GM06990 (cell line): ENCODE measurements at regions not wholly inside any gene's neighbourhood (a gene's known extent, or its start where the extent isn't known, plus 50 kb on each side); places are given as distances from the start of the nearest gene placed in this dataset.

Experiments used
- DNase-seq: peaks from one replicate; pipeline ENCODE4 v3.0.0-alpha.2; 2011; ENCODE audit not compliant: insufficient read length; ENCODE audit errors: extremely low read depth
- H3K27me3 ChIP-seq: replicated peaks from 2 replicates; pipeline ENCODE4 v1.6.0; 2011; ENCODE audit warnings: low read length; ENCODE audit not compliant: control insufficient read depth, insufficient read depth
- H3K36me3 ChIP-seq: 2 replicates; pipeline ENCODE4 v1.5.1; 2011; ENCODE audit warnings: low read length; ENCODE audit not compliant: control insufficient read depth, insufficient read depth
- H3K4me3 ChIP-seq: replicated peaks from 2 replicates; pipeline ENCODE4 v1.5.1; 2011; ENCODE audit warnings: low read depth, mild to moderate bottlenecking, control low read depth, low read length
- TF ChIP-seq, protein P1 (sequence below): IDR thresholded peaks from 2 replicates; pipeline ENCODE4 v1.5.1; 2011; ENCODE audit warnings: low read length, control low read depth, mild to moderate bottlenecking, inconsistent platforms; ENCODE audit not compliant: insufficient read depth, poor library complexity, severe bottlenecking

DNA sequence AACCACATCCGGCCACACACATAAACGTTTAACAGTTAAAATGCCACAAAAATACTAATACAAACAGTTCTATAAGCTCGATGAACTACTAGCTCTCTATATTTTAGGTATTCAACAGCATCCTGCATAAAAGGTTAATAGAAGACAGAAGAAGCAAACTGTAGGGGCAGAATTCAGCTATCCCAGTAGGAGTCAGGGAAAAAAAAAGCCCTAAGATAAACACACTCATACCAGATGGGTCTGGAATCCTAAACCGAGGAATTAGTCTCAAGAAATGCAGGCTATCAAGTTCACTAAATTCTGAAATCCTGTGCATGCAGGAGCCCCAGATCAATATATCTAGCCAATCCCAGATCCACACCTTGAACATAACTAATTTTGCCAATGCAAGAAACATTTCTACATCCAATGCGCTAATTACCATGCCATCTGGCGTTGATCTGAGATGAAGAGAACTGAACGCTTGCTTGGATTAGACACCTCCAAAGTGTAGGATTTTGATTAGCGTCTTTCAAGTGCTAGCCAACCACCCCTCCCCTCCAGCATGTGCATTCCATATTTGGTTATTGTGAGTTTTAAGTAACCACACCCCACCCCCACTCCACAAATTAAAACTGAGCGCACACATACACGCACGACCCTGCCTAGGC, 512.2 kb upstream of the INTU start:
- H3K36me3 ChIP-seq = no peaks in the 10 kb centered on the region
- TF ChIP-seq, protein P1, sequence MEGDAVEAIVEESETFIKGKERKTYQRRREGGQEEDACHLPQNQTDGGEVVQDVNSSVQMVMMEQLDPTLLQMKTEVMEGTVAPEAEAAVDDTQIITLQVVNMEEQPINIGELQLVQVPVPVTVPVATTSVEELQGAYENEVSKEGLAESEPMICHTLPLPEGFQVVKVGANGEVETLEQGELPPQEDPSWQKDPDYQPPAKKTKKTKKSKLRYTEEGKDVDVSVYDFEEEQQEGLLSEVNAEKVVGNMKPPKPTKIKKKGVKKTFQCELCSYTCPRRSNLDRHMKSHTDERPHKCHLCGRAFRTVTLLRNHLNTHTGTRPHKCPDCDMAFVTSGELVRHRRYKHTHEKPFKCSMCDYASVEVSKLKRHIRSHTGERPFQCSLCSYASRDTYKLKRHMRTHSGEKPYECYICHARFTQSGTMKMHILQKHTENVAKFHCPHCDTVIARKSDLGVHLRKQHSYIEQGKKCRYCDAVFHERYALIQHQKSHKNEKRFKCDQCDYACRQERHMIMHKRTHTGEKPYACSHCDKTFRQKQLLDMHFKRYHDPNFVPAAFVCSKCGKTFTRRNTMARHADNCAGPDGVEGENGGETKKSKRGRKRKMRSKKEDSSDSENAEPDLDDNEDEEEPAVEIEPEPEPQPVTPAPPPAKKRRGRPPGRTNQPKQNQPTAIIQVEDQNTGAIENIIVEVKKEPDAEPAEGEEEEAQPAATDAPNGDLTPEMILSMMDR = no peak
- no peak for DNase-seq
- no peak overlapping the region for H3K4me3 ChIP-seq
- no peaks in the 10 kb centered on the region for H3K27me3 ChIP-seq

DNA sequence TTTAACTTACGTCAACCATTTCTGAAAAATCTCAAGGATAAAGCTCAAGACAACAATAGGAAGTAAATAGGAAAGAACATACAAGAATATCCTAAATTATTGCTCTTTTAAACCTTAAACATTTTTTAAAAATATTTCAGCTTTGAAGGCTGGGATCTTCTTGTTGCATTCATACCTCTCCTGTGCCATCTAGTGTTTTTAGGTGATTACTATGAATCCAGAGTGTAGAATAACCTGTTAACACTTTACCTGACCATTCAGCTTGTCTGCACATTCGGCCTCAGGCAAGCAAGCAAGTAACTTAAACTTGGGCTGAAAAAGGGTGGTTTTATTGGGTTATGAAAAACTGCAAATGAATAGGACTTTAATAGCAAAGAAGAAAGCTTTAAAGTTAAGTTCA, 507.8 kb upstream of the INTU start:
- no peak overlapping the region for H3K4me3 ChIP-seq
- no peaks in the 10 kb centered on the region for H3K27me3 ChIP-seq
- H3K36me3 ChIP-seq = no peaks in the 10 kb centered on the region
- DNase-seq = no peak
- TF ChIP-seq, protein P1 = no peak

DNA sequence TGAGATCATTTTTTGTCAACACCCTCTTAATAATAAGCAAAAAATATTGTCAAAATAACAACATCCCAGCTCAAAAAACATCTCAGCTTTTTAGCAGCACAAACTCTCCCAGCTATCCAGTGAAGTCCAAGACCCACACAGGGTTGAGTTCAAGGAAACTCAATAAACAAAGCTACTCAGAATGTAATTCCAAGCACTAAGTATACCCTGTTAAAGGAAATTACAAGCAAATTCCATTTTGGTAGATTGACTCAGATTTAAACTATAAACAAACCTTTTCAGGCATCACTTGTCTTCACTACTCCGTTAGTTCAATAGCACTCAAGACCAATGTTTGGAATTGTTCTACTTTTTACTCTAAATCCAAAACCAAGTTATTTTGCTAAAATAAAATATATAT, 506.0 kb upstream of the INTU start:
- no peak overlapping the region for H3K4me3 ChIP-seq
- TF ChIP-seq, protein P1 = no peak
- DNase-seq = no peak
- no peaks in the 10 kb centered on the region for H3K36me3 ChIP-seq
- no peaks in the 10 kb centered on the region for H3K27me3 ChIP-seq

DNA sequence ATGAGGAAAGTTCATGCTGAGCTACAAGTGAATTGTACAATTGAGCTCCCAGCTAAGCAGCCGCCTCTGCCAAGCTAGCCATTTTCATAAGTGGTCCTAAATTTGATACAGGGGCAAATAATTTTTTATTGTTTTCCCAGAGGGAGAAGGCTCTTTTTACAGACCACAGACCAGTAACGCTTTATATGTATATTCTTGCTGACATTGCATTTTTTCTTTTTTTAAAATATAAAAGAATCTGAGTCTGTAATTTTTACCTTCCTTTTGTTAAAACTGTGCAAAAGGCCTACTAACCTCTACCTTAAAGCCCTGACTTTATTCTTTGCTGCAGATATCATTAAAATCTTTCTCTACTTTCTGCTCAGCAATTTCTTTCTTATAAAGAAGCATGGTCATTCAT, 501.2 kb upstream of the INTU start:
- no peaks in the 10 kb centered on the region for H3K27me3 ChIP-seq
- TF ChIP-seq, protein P1 = no peak
- H3K4me3 ChIP-seq = no peak overlapping the region
- DNase-seq = no peak
- H3K36me3 ChIP-seq = no peaks in the 10 kb centered on the region

DNA sequence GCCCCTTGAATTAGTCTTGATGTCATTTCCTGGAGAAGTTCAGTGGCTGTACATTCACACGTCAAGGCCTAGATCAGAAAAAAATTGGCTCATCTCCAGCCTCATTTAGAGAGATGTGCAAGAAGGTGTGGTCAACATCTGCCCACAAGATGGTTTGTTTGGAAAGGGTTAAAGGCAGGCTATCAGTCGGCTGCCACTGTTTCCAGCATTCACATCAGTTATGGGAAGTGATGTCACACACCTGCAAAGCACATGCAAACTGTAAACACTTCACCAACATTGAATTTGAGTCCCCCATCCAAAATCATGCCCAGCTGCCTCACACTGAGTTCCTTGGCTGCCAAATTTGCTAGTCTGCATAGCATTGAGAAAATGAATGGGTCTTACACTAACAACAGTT, 498.3 kb upstream of the INTU start:
- Histone ChIP-seq H3K27me3 (no peaks in the 10 kb centered on the region), H3K36me3 (no peaks in the 10 kb centered on the region), H3K4me3 (no peak overlapping the region)
- TF ChIP-seq, protein P1 = no peak
- DNase-seq = no peak

DNA sequence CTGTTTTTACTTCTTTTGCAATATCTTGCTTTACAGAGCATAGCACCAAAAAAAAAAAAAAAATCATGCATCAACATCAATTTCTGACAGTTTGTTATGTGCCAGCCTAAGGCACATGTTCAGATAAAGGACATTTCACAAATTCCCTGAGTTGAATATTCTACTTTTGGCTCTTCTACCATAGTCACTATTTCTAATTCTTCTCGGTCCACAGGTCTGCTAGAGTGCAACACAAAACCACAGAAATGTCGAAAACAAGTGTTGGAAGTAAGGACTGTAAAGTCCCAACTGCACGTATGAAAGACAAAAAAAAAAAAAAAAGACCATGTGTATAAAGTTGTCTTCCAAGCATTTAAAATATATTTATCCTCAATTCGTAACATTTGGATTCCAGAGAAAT, 494.2 kb upstream of the INTU start:
- no peaks in the 10 kb centered on the region for H3K36me3 ChIP-seq
- TF ChIP-seq, protein P1 = no peak
- no peak for DNase-seq

More for the DNA sequence above, 494.2 kb upstream of the INTU start:
- Histone ChIP-seq H3K4me3 (no peak overlapping the region), H3K27me3 (no peaks in the 10 kb centered on the region)
